ENCODE measurements at regions not wholly inside any gene's neighbourhood (a gene's known extent, or its start where the extent isn't known, plus 50 kb on each side); places are given as distances from the start of the nearest gene placed in this dataset.

- TF ChIP-seq TCF4 (CRISPR knock-in tag; IDR thresholded peaks at IDR 0.05; ENCODE audit: borderline replicate concordance) (no peak), PPARA (CRISPR knock-in tag; IDR thresholded peaks at IDR 0.05; ENCODE audit: borderline replicate concordance) (no peak), ZC3H10 (CRISPR knock-in tag; IDR thresholded peaks at IDR 0.05) (no peak), CREB5 (CRISPR knock-in tag; IDR thresholded peaks at IDR 0.05; ENCODE audit: low read depth) (no peak), BACH2 (CRISPR knock-in tag; IDR thresholded peaks at IDR 0.05; ENCODE audit: borderline replicate concordance) (no peak), GLIS3 (CRISPR knock-in tag; IDR thresholded peaks at IDR 0.05) (no peak), ZNF70 (CRISPR knock-in tag; IDR thresholded peaks at IDR 0.05) (no peak), RARB (CRISPR knock-in tag; IDR thresholded peaks at IDR 0.05) (no peak), CSDC2 (CRISPR knock-in tag; IDR thresholded peaks at IDR 0.05) (no peak), PATZ1 (CRISPR knock-in tag; IDR thresholded peaks at IDR 0.05; ENCODE audit: borderline replicate concordance) (no peak), ESRRG (CRISPR knock-in tag; IDR thresholded peaks at IDR 0.05) (no peak)
These were observed 187.4 kb upstream of the GHR start for GRCh38 chr5:42235837-42236236.
